Panc1 (cell line): ENCODE measurements at regions not wholly inside any gene's neighbourhood (a gene's known extent, or its start where the extent isn't known, plus 50 kb on each side); places are given as distances from the start of the nearest gene placed in this dataset.

Source experiments
- ATAC-seq: fragments of 200-7000 bp; cut with Tn5 transposase; 2 replicates; pipeline ENCODE4 v1.9.1; 2020; ENCODE audit warnings: mild to moderate bottlenecking, moderate library complexity
- BruUV-seq: library from RNA; stranded (reverse); fragments of 400-500 nt; replicated peaks from 2 replicates; lab custom pipeline; 2021; lab: Mats Ljungman, UMichigan
- CTCF ChIA-PET: fragments of 300-600 bp; sonication (Branson Sonifier 250); formaldehyde crosslinking; loops from one replicate; lab custom pipeline; 2022; ENCODE audit warnings: antibody characterized with exemption; lab: Charles Lee
- POLR2A ChIA-PET: fragments of 300-600 bp; sonication (Branson Sonifier 250); formaldehyde crosslinking; loops from one replicate; lab custom pipeline; 2022; ENCODE audit warnings: antibody characterized with exemption; lab: Charles Lee
- DNase-seq: peaks from one replicate; pipeline ENCODE4 v3.0.0-alpha.2; 2010; ENCODE audit warnings: low read depth, low spot score
- H3K27ac ChIP-seq: 2 replicates; pipeline ENCODE4 v1.5.1; 2011; ENCODE audit warnings: mild to moderate bottlenecking, low read length, inconsistent platforms
- H3K27me3 ChIP-seq: fragments of 200-500 bp; sonication (Bioruptor generic); 2 replicates; pipeline ENCODE4 v1.6.0; 2014; ENCODE audit warnings: low read length, inconsistent platforms; ENCODE audit not compliant: control insufficient read depth, insufficient read depth
- H3K36me3 ChIP-seq: fragments of 200-500 bp; sonication (Bioruptor generic); 2 replicates; pipeline ENCODE4 v1.5.1; 2014; ENCODE audit warnings: inconsistent platforms, mild to moderate bottlenecking, low read length, moderate library complexity; ENCODE audit not compliant: control insufficient read depth, insufficient read depth
- H3K4me1 ChIP-seq: 2 replicates; pipeline ENCODE4 v1.5.1; 2011; ENCODE audit warnings: inconsistent platforms, mild to moderate bottlenecking, low read length, moderate library complexity; ENCODE audit not compliant: control insufficient read depth, insufficient read depth
- H3K4me3 ChIP-seq, 2 experiments: 2 replicates each; pipeline ENCODE4 v1.5.1; 2011 to 2012; ENCODE audit warnings: low read depth in 2 of 2, low read length in 2 of 2, mild to moderate bottlenecking in 2 of 2, inconsistent platforms in 1 of 2, moderate library complexity in 1 of 2
- H3K9me3 ChIP-seq: fragments of 200-500 bp; sonication (Bioruptor generic); 2 replicates; pipeline ENCODE4 v1.5.1; 2014; ENCODE audit warnings: low read depth, mild to moderate bottlenecking, inconsistent platforms, low read length, moderate library complexity; ENCODE audit not compliant: control insufficient read depth, insufficient read depth
- POLR2AphosphoS5 ChIP-seq: IDR thresholded peaks from 2 replicates; pipeline ENCODE4 v1.6.1; 2012; ENCODE audit warnings: mild to moderate bottlenecking, low read depth, low read length, moderate library complexity
- REST ChIP-seq, 2 experiments: IDR thresholded peaks; 2 replicates each; pipeline ENCODE4 v1.6.1; 2011 to 2012; ENCODE audit warnings: low read depth in 2 of 2, control low read depth in 1 of 2, low read length in 1 of 2, mild to moderate bottlenecking in 1 of 2, moderate library complexity in 1 of 2; ENCODE audit not compliant: insufficient read depth in 1 of 2
- in situ Hi-C: cut with HindIII; loops from 2 replicates; pipeline ENCODE4 v1.10.0; 2016; ENCODE audit warnings: low sequenced_read_pairs, low pct_unique_long_range_greater_than_20kb
- intact Hi-C: fragments of 100-400 bp; cut with micrococcal nuclease; formaldehyde crosslinking; loops from one replicate; pipeline ENCODE4 v1.10.0; 2022; ENCODE audit not compliant: unreplicated experiment

- no peak for DNase-seq
- ChIA-PET CTCF (no interaction called here), POLR2A (no interaction called here)
- in situ Hi-C loops = no loop called here
- TF ChIP-seq POLR2AphosphoS5 (no peak), REST (IDR thresholded peaks at IDR 0.05; ENCODE audit: insufficient read depth in 1 of 2, low read depth in 2 of 2, low read length in 1 of 2) (peak; percentile 65 to 78; a peak in 3 of 4 replicates)
- BruUV-seq = no TSS peak
- Histone ChIP-seq H3K36me3 (no peaks in the 10 kb centered on the region), H3K4me1 (no peaks in the 10 kb centered on the region), H3K4me3 (no peak overlapping the region), H3K9me3 (no peaks in the 10 kb centered on the region), H3K27ac (no peak overlapping the region), H3K27me3 (no peaks in the 10 kb centered on the region; the same call in 1 of the 2 replicates)
- intact Hi-C loops = loop anchor here (10.0 kb wide), 1 partner anchor 373 kb away; no protein-coding TSS in a partner anchor
- no peak for ATAC-seq
Measured at GRCh38 chr19:56721714-56722113, 50.2 kb upstream of the ZNF835 start.
